ENCODE measurements at regions not wholly inside any gene's neighbourhood (a gene's known extent, or its start where the extent isn't known, plus 50 kb on each side); places are given as distances from the start of the nearest gene placed in this dataset.

DNA sequence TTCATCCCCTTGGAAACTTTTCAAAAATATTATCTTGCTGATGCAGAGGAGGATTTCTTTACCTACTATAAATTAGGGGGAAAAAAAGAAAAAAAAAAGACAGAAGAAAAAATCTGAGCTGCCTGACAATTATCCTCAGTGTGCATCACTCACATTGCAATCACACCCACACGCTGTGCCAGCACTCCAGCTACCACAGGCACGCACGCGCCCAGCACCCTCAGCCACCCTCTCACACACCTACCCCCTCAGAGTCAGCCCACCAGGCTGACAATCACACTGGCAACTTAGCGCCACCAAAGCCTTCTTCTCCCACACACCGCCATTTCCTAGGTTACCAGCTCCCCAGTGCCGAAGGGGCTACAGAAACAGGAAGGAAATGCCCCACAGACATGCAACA is 236.1 kb downstream of the KCNA4 start:
- H3K9me3 Mint-ChIP-seq (ENCODE audit: unreplicated experiment), result no peaks in the 10 kb centered on the region
- H3K27me3 Mint-ChIP-seq (ENCODE audit: unreplicated experiment), result peaks cover 3% of the 10 kb centered on the region
- H3K36me3 Mint-ChIP-seq (ENCODE audit: unreplicated experiment), result no peaks in the 10 kb centered on the region
- no peak overlapping the region for H3K4me3 Mint-ChIP-seq (ENCODE audit: unreplicated experiment)
- no peaks in the 10 kb centered on the region for H3K4me1 Mint-ChIP-seq (ENCODE audit: low read depth, unreplicated experiment)
- H3K27ac Mint-ChIP-seq (ENCODE audit: unreplicated experiment), result no peak overlapping the region
- DNase-seq, result no peak
- TF ChIP-seq, protein P1, sequence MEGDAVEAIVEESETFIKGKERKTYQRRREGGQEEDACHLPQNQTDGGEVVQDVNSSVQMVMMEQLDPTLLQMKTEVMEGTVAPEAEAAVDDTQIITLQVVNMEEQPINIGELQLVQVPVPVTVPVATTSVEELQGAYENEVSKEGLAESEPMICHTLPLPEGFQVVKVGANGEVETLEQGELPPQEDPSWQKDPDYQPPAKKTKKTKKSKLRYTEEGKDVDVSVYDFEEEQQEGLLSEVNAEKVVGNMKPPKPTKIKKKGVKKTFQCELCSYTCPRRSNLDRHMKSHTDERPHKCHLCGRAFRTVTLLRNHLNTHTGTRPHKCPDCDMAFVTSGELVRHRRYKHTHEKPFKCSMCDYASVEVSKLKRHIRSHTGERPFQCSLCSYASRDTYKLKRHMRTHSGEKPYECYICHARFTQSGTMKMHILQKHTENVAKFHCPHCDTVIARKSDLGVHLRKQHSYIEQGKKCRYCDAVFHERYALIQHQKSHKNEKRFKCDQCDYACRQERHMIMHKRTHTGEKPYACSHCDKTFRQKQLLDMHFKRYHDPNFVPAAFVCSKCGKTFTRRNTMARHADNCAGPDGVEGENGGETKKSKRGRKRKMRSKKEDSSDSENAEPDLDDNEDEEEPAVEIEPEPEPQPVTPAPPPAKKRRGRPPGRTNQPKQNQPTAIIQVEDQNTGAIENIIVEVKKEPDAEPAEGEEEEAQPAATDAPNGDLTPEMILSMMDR (IDR thresholded peaks at IDR 0.05; ENCODE audit: partially characterized antibody, unreplicated experiment), result no peak

DNA sequence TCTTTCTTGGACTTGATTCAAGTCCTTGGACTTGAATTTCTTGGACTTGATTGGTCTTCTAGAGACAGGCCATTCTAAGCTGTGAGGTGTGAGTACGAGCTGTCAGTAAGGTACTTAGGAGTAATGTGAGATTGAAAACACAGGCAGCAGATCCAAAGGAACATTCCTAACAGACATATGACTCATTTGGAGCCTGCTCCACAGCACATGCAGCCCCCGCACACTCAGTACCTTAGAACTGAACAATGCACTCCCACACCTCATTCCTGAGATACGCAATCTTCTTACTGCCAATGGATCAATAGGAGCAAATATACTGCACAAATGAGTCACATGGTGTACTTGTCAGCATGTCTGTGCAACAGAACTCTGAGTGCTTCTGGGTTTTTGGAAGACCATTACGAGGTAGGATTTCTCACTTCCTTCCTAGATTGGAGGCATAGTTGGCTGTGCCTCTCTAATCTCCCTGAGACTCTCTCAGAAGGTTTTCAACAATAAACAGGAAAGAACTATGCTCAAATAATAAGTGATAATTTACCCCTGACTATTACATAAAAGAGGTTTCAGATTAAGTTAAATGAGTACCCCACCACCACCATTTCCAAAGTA is 243.1 kb downstream of the KCNA4 start:
- TF ChIP-seq, protein P1 (IDR thresholded peaks at IDR 0.05; ENCODE audit: partially characterized antibody, unreplicated experiment), result no peak
- DNase-seq, result no peak
- Mint-ChIP-seq H3K36me3 (ENCODE audit: unreplicated experiment) (peaks cover 5% of the 10 kb centered on the region), H3K4me1 (ENCODE audit: low read depth, unreplicated experiment) (no peaks in the 10 kb centered on the region), H3K27me3 (ENCODE audit: unreplicated experiment) (no peaks in the 10 kb centered on the region), H3K4me3 (ENCODE audit: unreplicated experiment) (no peak overlapping the region), H3K9me3 (ENCODE audit: unreplicated experiment) (no peaks in the 10 kb centered on the region), H3K27ac (ENCODE audit: unreplicated experiment) (no peak overlapping the region)

DNA sequence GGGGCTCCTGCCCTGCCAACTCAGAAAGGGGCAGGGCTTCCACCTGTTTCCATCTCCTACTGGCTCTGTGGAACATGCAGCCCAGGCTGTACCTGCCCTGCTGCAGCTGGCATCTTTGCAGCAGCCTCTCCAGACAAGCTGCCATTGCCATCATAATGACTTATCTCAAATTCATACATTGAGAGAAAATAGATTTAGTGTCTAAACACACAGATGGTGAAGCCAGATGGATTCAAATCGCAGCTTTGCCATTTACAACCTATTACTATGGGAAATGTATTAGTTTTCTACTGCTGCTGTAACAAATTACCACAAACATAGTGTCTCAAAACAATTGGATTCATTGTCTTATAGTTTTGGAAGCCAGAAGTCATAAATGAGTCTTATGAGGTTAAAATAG is 260.0 kb downstream of the KCNA4 start:
- no peak for DNase-seq
- Mint-ChIP-seq H3K4me1 (ENCODE audit: low read depth, unreplicated experiment) (peaks cover 2% of the 10 kb centered on the region), H3K9me3 (ENCODE audit: unreplicated experiment) (peaks cover 2% of the 10 kb centered on the region), H3K27ac (ENCODE audit: unreplicated experiment) (no peak overlapping the region), H3K27me3 (ENCODE audit: unreplicated experiment) (no peaks in the 10 kb centered on the region), H3K36me3 (ENCODE audit: unreplicated experiment) (no peaks in the 10 kb centered on the region), H3K4me3 (ENCODE audit: unreplicated experiment) (no peak overlapping the region)
- TF ChIP-seq, protein P1 (IDR thresholded peaks at IDR 0.05; ENCODE audit: partially characterized antibody, unreplicated experiment), result no peak

DNA sequence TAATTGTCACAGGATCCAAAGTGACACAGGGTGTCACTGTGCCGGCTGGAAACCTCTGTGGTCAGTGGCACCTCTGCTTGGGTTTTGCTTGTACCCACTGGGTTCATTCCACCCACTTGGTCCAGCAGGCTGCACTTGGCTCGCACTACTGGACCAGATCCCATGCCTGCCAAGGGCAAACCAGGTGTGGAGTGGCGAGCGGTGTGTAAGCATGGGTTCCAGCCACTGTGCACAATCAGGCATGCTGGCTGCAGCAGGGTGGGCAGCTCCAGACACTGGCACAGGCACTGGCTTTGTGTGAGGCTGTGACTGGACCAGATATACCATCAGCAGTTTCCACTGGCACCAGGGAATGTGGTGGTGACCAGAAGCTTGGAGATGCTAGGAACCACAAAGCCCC is 261.4 kb downstream of the KCNA4 start:
- H3K9me3 Mint-ChIP-seq (ENCODE audit: unreplicated experiment), result peaks cover 2% of the 10 kb centered on the region
- TF ChIP-seq, protein P1 (IDR thresholded peaks at IDR 0.05; ENCODE audit: partially characterized antibody, unreplicated experiment), result no peak
- H3K4me1 Mint-ChIP-seq (ENCODE audit: low read depth, unreplicated experiment), result peaks cover 3% of the 10 kb centered on the region
- no peak overlapping the region for H3K27ac Mint-ChIP-seq (ENCODE audit: unreplicated experiment)
- no peaks in the 10 kb centered on the region for H3K27me3 Mint-ChIP-seq (ENCODE audit: unreplicated experiment)
- no peak for DNase-seq
- H3K36me3 Mint-ChIP-seq (ENCODE audit: unreplicated experiment), result no peaks in the 10 kb centered on the region
- no peak overlapping the region for H3K4me3 Mint-ChIP-seq (ENCODE audit: unreplicated experiment)

DNA sequence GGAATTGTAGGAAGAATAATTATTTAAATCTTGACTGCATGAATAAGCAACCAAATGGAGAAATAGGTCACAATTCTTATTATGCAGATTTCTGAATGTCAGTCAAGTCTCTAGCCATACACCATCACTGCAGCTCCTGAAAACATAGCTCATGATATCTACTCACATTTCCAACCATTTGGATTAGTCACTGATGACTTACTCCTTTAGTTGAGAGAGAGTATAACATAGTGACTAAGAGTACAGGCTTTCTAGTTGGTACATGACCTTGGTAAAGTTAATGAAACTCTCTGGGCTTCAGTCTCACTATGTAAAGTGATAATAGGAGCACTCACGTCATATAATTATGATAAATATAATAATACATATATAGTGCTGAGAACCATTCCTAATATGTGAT is 265.2 kb downstream of the KCNA4 start:
- TF ChIP-seq, protein P1 (IDR thresholded peaks at IDR 0.05; ENCODE audit: partially characterized antibody, unreplicated experiment), result no peak
- Mint-ChIP-seq H3K27me3 (ENCODE audit: unreplicated experiment) (no peaks in the 10 kb centered on the region), H3K9me3 (ENCODE audit: unreplicated experiment) (peaks cover 2% of the 10 kb centered on the region), H3K4me3 (ENCODE audit: unreplicated experiment) (no peak overlapping the region), H3K36me3 (ENCODE audit: unreplicated experiment) (no peaks in the 10 kb centered on the region), H3K4me1 (ENCODE audit: low read depth, unreplicated experiment) (peaks cover 7% of the 10 kb centered on the region), H3K27ac (ENCODE audit: unreplicated experiment) (no peak overlapping the region)
- DNase-seq, result no peak

Data from glutamatergic neuron (in vitro differentiated cells).